ENCODE measurements at regions not wholly inside any gene's neighbourhood (a gene's known extent, or its start where the extent isn't known, plus 50 kb on each side); places are given as distances from the start of the nearest gene placed in this dataset.
A peak's percentile ranks its signal among the peaks of the same experiment; 100 is the strongest.

DNA sequence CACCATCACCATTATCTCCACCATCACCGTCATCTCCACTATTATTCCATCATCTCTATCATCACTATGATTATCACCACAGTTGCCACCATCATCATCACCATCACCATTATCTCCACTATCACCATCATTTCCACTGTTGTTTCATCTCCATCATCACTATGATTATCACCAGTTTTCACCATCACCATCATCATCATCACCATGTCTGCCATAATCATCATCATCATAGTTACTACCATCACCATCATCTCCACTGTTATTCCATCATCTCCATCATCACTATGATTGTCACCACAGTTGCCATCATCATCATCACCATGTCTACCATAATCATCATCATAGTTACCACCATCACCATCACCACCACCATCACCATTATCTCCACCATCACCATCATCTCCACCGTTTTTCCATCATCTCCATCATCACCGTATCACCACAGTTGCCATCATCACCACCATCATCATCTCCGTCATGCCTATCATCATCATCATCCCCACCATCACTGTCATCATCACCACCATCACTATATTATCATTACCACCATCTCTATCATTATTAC lies 264.9 kb downstream of the BRD1 start:
- DNase-seq: no peak

DNA sequence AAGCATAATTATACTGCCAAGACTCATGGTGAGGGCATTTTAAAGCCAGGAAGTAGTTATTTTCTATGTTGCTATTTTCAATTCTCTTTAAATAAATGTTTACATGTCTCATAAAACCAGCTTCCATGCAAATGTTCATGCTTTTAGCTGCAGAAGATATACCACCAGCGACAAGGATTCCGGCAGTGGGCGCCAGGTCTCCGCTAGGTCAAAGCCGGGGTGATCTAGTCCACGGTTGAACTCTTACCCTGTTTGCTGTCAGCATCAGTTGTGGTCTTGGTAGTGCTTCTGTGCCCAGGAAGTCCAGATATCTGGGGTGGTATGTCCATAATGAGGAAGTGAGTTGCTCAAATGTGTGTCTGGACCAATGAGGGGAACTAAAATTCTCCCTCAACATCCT lies 265.7 kb downstream of the BRD1 start:
- no peak for DNase-seq

DNA sequence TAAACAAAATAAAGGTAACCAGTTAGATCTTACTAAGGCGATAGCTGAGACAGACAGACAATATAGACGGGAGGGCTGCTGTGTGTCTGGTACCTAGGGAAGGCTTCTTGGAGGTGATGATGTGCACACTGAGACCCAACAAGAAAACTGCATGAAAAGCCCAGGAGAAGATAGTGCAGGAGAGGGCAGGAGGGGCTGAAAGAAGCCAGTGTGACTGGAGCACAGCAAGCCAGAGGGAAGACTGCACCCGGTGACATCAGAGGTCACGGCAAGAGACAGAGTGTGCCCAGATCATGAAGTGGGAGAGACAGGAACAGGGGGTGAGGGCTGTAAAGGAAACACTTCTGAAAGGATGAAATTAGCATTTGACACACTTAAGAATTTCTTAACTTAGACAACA lies 266.3 kb downstream of the BRD1 start:
- DNase-seq: no peak

DNA sequence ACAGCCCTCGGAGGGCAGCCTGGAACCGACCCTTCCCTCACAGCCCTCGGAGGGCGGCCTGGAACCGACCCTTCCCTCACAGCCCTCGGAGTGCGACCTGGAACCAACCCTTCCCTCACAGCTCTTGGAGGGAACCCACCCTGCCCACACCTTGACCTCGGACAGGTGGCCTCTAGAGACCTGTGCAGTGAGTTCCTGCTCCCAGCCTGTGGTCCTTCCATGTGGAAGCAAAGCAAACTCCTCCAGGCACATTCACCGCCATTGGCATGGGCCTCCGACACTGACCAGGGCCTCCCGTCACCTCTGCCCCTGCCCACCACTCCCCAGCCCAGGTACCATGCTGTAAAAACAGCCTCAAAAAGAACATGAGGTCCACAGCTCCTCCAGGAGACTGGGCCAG lies 272.1 kb downstream of the BRD1 start:
- no peak for DNase-seq

DNA sequence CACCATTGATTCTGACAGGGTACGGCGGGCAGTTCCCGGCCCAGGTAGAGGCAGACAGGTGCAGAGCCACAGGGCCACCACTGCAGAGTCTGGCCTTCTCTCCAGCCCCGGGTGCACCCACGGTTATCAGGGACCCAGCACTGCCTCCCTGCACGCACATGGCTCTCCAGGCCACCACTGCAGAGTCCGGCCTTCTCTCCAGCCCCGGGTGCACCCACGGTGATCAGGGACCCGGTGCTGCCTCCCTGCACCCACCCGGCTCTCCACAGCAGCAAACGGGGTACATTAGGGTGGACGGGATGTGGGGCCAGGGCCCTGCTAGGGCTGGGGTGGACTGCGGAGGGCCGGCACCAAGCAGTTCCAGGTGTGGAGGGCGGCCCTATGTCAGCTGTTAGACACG lies 272.9 kb downstream of the BRD1 start:
- DNase-seq: no peak

DNA sequence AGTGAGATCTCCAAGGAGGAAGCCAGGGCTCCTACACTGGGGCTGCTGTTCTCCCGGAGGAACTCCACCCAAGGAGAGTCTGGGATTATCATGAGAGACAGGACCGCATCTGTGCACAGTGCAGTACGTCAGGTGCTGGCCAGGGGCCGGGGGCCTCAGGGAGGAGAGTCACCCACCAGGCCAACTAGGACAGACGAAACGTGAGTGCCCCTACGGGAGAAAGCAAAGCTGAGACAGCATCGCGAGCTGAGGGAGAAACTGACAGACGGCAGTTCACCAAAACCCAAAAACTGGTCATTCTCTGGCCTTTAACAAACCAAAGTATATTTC lies 273.4 kb downstream of the BRD1 start:
- no peak for DNase-seq

DNA sequence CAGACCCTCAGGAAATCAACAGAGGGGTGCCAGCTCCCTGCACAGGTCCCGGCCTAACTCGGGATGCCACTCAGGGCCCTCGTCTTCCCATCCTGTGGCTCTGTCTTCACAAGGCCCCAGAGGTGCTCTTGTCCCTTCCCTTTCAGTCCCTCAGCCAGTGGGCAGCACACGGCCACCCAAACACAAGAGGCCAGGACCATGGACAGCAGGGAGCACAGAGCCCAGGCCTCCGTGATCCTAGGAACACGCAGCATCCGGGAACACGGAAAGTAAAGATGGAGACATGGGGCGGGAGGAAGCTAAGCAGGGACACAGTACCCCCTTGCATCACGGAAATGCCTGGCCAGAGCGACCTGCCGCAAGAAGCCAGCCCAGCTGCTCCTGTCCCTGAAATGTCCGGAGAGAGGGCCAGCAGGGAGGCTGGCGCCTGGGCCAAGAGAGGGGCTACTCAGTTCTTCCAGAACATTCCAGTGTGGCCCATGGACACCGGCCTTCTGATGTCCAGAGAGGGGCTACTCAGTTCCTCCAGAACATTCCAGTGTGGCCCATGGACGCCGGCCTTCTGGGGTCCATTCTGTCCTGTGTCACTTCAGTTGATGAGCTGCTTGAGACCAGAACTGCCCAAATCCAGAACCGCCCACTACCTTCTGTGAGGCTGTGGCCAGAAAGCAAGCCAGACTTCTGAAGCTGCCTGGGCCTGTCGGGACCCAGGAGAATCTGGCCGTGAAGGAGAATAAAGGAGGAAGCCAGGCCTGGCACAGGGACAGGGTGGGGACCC lies 274.0 kb downstream of the BRD1 start:
- no peak for DNase-seq

DNA sequence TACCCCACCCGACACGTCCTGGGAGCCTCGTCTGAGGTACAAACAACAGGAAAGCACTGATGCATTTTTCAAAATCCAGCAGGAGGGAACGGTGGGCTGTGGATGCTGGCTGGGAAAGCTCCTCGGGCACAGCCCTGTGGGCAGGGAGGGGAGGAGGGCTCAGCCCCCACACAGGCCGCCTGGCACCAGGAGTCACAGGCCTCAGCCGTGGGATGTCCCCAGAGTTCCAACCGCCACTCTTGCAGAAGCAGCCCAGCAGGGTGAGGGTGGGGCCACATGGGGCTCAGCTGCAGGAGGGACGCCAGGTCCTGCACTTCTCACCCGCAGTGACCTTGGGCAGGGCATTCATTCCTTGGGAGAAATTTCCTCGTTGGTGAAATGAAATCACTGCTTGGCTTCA lies 274.6 kb downstream of the BRD1 start:
- DNase-seq: no peak

DNA sequence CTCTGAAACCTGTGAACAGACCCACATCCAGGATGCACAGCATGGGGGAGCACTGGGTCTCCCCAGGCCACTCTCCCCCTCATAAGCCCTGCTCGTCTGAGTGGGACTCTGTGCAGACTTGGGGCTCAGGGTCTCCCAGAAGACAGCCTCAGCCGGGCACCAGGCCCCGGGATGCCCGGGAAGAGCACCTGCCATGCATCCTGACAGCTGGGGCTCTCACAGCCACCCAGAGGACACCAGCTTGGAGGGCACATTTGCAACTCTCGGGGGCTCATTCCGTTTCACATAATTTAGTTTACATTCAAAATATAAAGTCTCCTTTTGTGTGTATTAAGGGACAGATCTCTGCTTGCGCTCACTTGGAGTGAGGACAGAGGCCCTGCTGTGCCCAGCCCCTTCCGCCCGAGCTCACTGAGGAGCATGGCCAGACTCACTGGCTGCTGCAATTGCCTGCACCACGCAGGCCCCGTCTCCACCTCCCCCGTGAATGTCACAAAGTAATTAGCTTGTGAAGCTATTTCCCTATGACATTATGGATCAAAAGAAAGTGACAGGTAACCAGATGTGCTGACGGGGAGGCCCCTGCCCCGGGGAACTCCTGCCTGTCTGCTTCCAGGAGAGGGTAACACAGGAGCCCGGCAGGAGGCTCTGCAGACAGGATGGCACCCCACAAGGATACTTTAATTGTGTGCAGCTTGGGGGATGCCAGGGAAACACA lies 275.6 kb downstream of the BRD1 start:
- no peak for DNase-seq

DNA sequence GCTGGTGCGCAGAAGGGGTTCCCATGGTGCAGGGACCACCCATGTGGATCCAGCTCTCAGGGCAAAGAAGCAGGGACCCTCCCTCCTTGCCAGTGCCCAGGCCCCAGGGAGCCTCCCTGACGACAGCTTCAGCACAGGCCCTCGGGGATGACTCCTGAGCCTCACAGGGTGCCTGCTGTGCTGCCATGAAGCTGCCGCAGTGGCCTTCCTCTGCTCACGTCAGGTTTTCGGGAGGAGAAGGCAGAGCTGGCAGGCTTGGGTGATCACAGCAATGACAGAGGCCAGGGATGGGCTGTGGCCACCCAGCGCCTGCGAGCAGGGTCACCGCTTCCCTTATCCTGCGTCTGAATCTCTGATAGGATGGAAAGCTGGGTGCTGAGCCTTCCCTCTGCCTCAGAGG lies 276.2 kb downstream of the BRD1 start:
- no peak for DNase-seq

DNA sequence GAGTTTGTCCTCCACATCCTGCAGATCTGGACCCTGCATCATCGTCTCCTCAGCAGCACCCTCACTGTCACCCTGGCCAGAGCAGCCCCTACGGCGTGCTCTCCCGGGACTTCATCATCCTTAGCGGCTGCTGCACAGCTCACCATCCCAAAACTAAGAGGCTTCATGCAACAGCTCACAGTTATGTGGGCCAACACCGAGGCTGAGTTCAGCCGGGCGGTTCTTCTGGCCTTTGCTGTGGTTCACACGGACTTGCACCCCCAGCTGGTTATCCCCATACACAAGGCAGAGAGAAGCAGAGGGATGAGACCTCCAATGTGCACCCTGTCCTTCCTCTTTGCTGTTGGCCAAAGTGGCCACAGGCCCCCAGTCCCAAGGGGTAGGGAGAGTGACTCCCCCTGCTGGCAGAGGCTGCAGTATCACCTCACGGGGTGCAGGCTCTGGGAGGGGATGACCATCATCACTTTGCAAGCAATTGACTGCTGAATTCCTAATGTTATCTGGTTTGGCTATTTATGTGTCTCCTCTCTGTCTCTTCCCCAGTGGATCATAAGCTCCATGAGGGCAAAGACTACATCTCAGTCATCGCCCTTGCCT lies 276.8 kb downstream of the BRD1 start:
- no peak for DNase-seq

DNA sequence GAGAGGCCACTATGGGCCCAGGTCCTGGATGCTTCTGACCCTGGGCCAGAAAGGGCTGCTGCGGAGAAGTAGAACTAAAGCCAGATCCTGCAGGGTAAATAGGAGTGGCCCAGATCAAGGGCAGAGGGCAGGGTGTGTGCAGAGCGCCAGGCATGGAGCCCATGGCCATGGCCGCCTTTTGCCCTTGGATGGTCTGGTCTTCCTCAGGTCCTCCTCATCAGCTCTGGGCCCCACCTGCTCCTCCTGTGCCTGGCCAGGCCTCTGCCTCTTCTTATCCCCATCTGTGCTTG lies 277.6 kb downstream of the BRD1 start:
- DNase-seq: no peak

DNA sequence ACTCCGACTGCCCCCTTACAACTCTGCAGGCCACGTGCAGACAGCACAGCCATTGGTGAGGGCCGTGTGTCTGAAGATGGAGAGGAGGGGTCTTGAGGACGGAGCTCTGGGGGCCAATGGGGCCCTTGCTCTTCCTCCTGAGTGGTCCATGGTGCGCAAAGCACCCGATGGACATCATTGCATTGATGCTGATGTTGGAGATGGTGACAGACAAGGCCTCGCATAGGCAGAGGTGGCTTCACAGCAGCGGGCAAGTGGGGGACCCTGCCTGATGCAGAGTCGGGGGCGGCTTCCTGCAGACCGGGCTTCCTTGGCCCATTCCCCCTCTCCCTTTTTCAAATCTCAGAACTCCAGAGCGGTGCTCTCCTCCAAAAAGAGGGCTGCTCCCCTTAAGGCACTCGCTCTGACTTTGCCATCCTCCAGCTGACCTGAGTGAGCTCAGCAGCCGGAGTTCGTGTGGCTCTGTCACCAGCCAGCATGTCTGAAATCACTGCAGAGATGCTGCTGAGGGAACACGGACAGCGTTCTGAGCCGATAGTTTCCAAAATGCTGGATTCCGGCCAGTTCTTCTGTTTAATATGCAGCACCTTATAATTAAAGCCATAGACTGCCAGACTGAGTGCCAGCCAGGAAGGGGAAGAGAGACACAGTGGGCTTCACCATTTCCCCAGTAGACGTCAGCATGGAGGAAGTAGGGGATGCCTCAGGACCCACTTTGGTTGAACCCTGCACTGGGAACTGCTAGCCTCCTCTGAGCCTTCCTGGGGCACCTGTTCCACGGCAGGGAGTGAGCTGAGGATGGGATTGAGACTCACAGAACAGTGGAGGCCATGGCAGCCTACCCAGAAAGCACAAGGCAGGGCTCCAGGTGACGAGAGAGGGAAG lies 278.2 kb downstream of the BRD1 start:
- peak; percentile 74 for DNase-seq

DNA sequence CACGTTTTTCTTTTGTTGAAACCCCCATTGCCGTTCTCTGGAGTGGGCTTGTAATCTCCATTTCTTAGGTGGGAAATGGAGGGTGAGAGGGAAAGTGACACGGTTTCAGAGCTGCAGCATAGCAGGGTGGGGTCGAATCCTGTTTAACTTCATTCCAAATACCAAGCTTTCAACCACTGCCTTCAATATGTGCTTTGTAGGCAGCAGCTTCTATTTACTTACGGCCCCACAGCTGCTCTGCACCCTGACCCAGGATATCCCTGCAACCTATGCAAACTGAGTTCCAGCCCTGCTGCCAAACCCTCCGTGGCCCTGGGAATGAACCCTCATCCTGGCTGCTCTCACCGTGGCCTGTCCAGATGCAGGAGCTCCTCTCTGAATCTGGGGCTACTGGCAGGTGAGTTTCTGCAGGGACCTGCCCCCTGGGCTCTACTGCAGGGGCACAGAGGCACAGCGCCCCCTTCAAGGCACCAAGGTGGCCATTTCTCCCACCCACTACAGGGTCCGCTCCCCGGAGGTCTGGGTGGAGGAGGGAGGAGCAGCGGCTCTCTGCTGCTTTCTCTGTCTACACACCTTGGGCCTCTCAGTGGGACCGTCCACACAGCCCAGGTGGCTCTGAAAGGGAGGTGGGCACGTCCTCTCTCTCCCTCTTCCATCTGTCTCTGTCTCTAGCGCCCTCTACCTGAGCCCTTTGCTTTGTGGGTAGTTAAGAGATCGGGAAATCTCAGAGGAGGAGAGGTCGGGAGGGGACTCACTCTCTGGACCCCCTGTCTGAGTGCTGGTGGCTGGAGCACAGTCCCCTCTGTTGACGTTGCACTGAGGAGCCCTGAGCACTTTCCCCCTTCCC lies 279.1 kb downstream of the BRD1 start:
- no peak for DNase-seq

DNA sequence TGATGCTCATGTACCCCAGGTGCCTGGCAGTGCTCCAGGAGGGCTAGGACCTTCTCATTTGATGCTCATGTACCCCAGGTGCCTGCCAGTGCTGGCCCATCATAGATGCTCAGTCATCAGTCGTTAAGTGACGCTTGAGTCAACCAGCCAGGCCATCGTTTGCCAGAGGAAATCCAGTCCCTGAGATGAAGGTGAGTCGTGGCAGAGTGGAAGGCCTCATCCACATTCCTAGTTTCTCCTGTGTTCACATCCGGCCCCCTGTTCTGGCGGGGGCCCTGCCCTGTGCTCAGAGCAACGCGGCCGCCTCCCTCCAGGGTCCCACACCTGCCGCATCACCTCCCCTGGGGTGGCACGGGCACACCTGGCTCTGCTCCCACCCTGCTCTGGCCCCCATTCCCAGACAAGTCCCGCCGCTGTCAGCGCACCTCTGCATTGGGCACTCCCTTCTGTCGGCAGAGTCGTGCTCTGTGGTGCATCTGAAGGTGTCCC lies 279.9 kb downstream of the BRD1 start:
- no peak for DNase-seq

DNA sequence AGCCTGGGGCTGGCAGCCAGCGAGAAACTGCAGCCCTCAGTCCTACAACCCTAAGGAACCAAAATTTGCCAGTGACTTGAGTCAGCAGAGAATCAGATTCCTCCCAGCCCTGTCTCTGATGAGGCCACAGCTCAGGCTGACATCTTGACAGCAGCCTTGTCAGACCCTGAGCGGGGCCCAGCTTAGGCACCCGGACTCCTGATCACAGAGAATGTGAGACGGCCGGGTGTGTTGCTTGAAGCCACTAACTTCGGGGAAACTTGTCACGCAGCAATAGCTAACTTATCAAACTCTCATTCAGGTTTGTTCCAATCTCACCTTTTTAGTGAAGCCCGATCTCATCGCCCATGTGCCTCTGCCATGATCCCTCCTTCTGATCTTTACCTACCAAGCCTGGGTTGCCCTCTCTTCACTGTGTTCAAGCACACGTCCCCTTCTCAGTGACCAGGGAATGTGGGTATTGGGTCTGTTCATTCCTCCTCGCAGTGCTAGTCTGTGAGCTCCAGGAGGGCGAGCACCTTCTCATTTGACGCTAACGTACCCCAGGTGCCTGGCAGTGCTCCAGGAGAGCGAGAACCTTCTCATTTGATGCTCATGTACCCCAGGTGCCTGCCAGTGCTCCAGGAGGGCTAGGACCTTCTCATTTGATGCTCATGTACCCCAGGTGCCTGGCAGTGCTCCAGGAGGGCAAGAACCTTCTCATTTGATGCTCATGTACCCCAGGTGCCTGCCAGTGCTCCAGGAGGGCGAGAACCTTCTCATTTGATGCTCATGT lies 280.7 kb downstream of the BRD1 start:
- DNase-seq: no peak

DNA sequence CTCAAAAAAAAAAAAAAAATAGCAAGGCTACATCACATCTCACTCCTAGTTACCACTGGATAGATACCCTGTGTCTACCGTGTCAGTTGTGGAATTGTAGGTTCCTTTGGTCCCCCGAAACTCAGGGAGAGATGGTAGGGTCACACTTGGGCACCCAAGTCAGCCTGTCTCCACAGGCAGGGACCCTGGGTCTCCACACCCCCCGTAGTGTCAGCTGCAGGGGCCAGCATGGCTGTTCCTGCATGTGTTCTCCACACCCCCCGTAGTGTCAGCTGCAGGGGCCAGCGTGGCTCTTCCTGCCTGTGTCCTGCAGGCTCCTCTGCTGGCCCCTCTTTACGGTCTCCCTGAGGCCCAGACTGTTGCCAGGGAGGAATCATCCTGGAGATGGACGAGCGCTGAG lies 282.1 kb downstream of the BRD1 start:
- DNase-seq: no peak

DNA sequence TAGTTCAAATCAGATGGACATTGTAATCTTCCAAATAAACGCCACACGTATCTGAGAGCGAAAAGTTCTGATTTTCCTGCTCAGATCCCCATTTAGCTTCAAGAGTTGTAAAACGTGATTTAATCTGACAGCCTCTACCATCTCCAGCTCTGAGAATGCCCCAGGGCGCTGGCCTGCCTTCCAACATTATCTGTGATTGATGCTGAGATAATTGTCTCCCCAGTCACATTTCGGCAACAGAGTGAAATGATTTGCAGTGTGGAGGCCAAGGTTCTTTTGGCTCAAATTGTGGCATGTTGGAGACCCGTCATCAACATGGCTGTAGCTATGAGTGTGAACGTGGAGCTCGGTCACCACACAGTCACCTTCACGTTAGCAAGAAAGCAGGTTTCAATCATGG lies 283.4 kb downstream of the BRD1 start:
- no peak for DNase-seq

DNA sequence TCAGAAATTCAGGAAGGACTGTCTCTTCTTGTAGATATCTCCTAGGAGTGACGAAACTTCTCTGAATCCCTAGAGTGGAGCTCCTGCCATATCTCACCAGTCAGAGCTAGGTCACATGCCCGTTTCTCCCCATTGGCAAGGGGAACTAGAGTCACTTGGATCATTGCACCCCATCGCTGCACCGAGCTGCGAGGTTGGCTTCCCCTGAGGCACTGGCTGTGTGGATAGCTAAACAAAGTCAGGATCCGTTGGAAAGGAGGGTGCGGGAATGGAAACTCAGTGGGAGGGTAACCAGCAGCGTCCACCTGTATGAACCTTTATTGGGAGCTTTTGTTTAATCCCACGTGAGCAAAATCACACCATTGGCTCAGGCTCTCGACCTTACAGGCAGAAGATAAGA lies 283.8 kb downstream of the BRD1 start:
- DNase-seq: no peak

DNA sequence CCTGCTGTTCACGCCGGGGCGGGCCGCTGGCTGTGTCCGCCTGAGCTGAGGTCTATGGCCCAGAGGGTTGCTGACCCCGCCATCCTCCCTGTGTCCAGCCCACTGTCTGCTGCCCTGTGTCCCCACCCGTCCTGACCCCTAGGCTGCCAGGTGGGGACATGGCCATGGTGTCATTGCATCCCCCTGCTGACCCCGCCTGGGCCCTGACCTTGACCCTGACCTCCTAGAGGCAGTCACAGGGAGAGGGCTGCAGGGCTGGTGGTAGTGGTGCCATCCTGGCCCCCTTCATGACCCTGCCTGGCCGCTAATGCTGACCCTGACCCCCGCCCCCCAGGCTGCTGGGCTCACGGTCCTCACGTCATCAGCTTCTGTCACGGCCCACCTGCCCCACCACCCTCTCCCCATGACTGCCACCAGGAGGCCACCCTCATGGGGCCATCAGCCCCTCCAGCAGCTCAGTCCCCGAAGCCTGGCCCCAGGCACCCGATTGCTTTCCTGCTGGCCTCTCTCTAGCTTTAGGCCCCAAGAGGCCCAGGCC lies 285.9 kb downstream of the BRD1 start:
- DNase-seq: no peak

All from NCI-H1105 (cell line).